ENCODE measurements at regions not wholly inside any gene's neighbourhood (a gene's known extent, or its start where the extent isn't known, plus 50 kb on each side); places are given as distances from the start of the nearest gene placed in this dataset.

DNA sequence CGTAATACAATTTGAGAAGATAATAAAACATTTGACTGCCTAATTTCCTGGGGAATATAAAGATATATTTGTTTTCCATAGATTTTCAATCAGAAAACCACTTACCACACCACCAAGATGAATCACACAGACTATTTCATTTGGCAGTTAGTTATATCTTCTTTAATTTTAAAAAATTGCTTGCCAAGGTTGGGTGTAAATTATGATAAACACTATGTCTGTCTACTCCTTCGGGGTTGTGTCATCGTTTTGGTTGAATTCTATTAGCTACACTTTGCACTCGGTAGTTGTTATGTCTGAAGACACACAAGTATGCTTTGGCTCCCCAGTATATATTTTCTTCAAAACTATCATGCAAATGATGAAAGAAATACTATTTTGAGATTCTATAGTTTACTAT lies 594.8 kb upstream of the SEMA3D start:
- DNase-seq (ENCODE audit: low spot score) = no peak

DNA sequence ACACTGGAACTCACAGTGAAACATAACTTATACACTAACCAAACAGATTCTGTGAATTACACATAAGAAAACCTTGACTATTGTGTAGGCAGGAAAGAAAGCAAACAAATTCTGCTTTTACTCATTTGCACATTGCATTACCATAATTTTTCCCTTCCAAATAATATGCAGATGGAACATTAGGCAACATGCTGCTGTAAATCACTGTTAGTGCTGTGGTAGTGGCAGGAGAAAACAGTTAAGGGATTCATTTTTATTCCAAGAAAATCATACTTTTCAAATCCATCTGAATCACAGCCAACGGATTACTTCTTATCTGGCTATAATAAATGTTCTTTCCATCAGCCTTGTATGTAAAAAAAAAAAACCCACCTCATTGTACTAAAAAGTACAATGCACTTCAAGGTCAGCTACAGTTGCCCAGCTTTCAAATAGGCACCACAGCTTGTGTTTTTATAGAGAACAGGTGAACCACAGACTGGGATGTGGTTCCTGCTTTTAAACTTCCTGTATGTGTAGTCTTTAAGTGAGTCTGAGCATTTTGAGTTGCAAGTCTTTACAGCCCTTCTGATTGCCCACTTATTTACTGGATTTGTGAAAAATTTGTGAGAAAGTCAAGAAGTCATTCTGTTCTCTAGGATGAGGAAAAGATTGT lies 590.0 kb upstream of the SEMA3D start:
- DNase-seq (ENCODE audit: low spot score) = no peak

GRCh38 chr7:85775431-85775830 lies 588.6 kb upstream of the SEMA3D start:
- DNase-seq (ENCODE audit: low spot score) = no peak

- no peak for DNase-seq (ENCODE audit: low spot score)
These were observed 588.1 kb upstream of the SEMA3D start for GRCh38 chr7:85774986-85775385.

- no peak for DNase-seq (ENCODE audit: low spot score)
These were observed 586.4 kb upstream of the SEMA3D start for GRCh38 chr7:85773116-85773728.

DNA sequence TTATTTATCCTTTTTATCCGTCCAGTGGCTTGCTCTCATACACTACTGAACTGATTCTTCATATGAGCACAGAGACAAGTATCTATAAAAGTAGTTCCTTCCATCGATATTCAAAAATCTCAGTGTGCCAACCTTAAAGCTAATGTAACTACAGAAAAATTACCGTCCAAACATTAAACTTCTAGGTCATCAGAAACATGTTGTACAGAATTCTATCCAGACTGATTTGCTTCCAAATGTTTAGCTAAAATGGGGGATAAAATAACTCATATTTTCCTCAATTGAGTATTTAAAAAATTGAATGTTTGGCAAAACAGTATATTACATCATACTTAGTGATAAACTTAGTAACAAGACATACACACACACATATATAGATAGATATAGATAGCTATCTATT lies 584.7 kb upstream of the SEMA3D start:
- DNase-seq (ENCODE audit: low spot score) = no peak

- DNase-seq (ENCODE audit: low spot score) = no peak
These were observed 583.5 kb upstream of the SEMA3D start for GRCh38 chr7:85770332-85770731.

DNA sequence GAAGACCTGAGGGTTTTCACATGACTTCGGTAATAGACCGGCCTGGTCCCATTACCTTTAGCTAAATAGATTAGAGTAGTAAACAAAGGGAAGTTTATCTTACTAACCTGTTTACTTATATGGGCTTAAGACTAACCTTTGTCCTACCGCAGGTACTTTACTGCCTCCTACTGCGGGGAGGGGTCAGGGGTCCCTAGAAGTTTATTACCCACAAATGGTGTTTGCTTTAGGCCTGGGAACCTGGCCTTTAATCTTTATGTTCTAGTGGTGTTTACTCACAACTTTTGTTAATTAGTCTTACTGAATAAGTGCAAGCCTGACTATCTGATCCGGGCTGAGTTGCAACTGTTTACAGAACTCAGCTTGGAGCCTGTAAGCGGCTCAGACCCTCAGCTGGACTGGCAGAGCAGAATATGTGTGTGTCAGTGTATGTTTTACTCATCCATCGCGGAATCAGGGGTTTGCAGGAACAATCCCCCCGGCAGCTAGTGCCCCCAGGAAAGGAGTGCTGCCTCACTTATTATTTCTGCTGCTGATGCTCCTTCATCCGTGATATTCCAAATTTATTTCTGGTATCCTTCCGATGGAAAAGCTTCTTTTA lies 578.9 kb upstream of the SEMA3D start:
- DNase-seq (ENCODE audit: low spot score) = no peak

GRCh38 chr7:85764034-85764433 lies 577.2 kb upstream of the SEMA3D start:
- DNase-seq (ENCODE audit: low spot score) = no peak

DNA sequence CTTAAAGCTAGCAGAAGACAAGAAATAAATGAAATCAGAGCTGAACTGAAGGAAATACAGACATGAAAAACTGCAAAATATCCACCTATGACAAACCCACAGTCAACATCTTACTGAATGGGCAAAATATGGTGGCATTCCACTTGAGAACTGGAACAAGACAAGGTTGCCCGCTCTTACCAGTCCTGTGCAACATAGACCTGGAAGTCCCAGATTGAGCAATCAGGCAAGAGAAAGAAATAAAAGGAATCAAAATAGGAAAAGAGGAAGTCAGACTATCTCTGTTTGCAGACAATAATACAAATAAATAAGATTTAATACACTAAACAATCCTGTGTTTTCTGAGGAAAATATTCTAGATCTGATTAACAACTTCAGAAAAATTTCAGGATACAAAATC lies 570.5 kb upstream of the SEMA3D start:
- no peak for DNase-seq (ENCODE audit: low spot score)

DNA sequence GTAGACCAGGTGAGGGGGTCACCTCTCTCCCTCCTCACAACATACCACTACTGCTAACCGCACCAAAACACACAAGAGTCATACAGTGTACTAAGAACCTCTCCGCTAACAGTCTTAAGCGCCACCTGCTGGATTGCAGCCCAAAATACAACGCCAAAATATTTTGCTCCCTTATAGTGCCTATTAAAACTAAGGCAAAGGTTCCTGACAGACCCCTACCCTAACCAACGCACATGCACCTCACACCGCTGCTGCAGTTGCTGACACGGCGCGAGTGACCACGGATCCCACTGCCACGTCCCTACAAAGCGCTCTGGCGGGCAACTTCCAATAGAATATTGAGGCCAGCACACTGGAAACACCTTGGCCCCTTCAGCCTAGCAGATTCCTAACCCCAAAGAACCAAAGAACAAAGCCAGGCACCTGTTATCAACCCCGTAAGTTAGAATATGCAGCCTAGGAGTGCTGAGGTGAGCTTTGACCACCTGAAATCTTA lies 563.6 kb upstream of the SEMA3D start:
- DNase-seq (ENCODE audit: low spot score) = peak; percentile 3

DNA sequence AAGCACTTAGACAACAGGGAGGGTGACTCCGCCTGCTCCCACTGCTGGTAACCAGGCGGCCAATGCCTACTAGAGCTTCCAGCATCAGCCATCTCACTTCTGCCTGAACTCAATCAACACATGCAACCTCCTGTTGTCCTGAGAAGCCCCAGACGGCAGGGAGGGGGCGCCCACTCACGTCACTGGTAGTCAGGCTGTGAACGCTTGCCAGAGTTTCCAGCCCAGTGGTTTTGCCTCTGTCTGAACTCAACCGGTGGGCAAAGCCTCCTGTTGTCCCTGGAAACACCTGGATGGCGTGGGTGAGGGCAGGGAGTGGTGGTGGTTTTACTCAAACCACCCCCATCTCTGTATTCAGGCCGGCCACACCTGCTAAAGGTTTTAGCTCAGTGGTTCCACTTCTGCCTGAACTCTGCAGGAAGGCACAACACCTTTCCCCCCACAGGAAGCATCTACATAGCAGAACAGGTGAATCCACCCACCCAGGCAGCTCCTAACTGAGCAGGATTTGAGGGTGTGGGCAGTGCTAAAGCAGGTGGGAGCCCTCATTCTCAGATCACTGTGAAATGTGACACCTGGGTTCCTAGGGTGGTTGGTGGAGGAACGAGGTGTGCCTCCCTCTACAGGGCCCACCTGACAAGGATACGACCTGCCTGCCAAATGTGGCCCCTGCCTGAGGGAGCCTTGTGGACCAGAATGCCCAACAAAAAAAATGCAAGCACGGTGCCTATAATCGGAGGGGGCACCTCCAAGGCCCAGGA lies 563.0 kb upstream of the SEMA3D start:
- DNase-seq (ENCODE audit: low spot score) = no peak

DNA sequence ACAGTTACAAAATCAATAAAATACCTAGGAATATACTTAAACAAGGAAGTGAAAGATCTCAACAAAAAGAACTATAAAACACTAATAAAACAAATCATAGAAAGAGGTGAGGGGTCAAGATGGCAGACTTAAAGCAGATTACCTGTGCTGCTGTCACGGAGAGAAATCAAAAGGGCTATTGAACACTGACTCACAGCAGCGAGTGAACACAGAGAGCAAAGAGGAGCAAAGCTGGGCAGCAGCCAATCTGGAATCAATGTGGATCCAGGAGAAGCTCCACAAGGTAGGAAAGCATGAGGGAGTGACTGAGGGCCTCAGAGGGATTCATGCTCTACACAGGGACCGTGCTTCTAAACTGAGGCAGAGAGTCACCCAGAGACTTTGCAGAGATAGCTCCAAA lies 562.0 kb upstream of the SEMA3D start:
- DNase-seq (ENCODE audit: low spot score) = no peak

GRCh38 chr7:85737426-85737825 lies 550.6 kb upstream of the SEMA3D start:
- no peak for DNase-seq (ENCODE audit: low spot score)

- DNase-seq (ENCODE audit: low spot score) = no peak
These were observed 549.2 kb upstream of the SEMA3D start for GRCh38 chr7:85736085-85736484.

- DNase-seq (ENCODE audit: low spot score) = no peak
These were observed 548.0 kb upstream of the SEMA3D start for GRCh38 chr7:85734823-85735222.

- no peak for DNase-seq (ENCODE audit: low spot score)
These were observed 546.5 kb upstream of the SEMA3D start for GRCh38 chr7:85733169-85733915.

- DNase-seq (ENCODE audit: low spot score) = no peak
These were observed 543.2 kb upstream of the SEMA3D start for GRCh38 chr7:85730012-85730411.

GRCh38 chr7:85725026-85725425 lies 538.2 kb upstream of the SEMA3D start:
- DNase-seq (ENCODE audit: low spot score) = no peak

DNA sequence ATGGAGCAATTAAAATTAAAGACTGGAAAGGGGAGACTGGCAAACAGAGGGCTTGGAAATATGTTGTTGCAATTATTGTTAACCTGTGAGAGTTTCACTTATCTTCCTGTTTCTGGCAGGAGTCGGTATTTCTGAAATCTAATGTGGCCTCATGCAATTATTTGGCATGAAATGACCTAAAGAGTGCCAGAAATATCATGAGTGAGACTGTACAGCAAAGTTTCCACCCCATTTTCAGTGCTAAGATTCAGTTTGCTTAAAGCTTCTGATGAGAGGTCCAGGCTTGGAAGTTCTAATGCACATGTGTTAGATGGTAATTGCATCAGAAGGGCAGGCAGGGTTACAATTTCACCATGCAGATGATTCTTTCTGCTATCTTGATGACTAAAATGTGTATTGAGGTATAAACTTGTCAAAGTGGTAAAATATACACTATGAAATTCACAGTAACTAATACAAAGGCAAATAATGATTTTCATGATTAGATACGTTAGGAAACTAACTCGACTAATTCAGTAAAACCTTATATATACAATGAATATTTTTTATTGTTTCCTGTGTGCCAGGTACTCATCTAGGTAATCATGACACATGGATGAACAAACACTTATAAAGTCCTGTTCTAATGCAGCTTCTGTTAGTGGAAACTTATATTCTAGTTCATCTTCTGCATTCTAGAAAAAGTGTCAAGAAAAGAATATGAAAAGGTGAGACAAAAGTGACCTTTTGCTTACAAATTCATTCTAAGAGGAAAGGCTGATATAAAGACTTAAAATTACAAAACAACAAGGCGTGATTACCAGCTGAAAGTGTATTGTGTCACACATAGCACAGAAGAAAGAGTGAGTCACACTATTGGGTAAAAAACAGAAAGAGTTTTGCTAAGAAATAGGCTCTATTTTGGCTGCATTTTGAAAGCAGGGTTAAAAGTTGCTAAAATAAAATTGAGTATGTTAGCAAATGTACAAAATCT lies 533.4 kb upstream of the SEMA3D start:
- DNase-seq (ENCODE audit: low spot score) = no peak

DNA sequence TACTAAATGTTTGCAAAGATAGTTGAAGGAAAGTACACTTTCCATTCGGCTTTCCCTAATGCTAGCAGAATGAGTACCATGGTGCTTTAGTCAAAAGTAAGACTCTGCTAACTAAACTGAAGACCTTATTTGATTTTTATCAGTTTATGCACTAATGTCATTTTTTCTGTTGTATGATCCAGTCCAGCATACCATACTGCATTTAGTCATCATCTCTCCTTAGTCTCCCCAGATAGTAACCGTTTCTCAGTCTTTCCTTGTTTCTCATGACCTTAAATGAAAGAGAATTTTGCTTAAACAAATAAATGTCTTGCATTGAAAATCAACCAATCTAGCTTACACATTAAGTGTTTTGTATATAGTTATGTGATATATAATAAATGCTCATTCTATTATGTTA lies 529.5 kb upstream of the SEMA3D start:
- no peak for DNase-seq (ENCODE audit: low spot score)

All from hepatic stellate cell (primary cell).